D721Med (cell line): ENCODE measurements at regions not wholly inside any gene's neighbourhood (a gene's known extent, or its start where the extent isn't known, plus 50 kb on each side); places are given as distances from the start of the nearest gene placed in this dataset.

Experiments used
- DNase-seq: peaks from one replicate; pipeline ENCODE4 v3.0.0; 2011; ENCODE audit warnings: low spot score; ENCODE audit not compliant: insufficient read length
- FAIRE-seq: peaks from 2 replicates; lab custom pipeline; 2011; peaks lifted over from hg19 to GRCh38; lab: Jason Lieb, UNC
- CTCF ChIP-seq: IDR thresholded peaks from 2 replicates; pipeline ENCODE4 v1.5.1; 2012; ENCODE audit warnings: mild to moderate bottlenecking, control low read depth; ENCODE audit not compliant: insufficient read depth; ENCODE audit errors: missing control alignments

DNA sequence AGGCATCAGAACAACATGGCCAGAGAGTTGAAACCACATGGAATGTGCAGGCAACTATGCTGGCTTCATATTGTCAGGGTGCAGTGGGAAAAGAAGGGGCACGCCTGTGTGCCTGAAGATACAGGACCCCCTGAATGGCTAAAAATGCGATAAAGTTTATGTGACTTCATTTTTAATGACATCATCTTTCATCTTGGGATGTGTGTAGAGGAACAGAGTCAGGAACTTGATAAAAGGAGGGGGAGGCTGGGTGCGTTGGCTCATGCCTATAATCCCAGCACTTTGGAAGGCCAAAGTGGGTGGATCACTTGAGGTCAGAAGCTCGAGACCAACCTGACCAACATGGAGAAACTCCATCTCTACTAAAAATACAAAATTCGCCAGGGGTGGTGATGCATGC lies 872.6 kb downstream of the TDRD15 start:
- TF ChIP-seq CTCF = no peak
- FAIRE-seq (no peak), DNase-seq (no peak)

GRCh38 chr2:21999522-21999921 lies 875.8 kb downstream of the TDRD15 start:
- FAIRE-seq = no peak
- TF ChIP-seq CTCF = no peak
- no peak for DNase-seq

DNA sequence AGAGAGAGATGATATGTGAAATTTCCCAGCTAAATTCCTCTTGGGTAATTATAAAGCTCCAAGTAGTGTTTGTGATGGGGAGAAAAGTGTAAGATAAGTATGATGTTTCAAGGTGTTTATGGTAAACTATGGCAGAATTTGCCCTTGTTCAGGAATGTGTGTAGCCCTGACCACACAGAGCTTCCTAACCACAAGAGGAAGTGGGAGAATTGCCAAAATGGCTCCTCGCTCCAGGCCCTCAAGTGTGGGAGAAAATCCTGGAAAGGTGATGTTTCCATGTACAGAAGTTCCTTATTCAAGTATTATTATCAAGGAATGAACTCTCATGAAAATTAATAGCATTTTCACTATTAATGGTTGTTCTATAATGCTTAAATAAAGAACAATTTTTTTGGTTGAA lies 878.3 kb downstream of the TDRD15 start:
- TF ChIP-seq CTCF = no peak
- DNase-seq (no peak), FAIRE-seq (no peak)

DNA sequence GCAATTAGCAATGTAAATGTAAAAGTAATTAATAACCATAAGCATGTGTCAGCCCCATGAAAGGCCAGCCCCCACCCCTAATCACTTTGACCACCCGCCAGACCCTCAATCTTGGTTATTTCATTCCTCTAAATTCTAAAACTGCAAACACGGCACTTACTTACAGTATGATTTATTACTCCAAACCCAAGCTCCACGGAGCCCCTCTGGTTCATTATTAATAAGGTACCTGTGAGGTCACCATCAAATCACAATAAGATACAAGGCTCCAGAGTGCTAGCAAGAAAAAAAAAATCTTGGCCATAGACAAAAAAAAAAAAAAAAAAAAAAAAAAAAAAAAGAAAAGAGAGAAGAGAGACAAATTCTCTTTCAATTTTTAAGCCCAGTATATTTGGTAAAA lies 879.5 kb downstream of the TDRD15 start:
- DNase-seq = no peak
- TF ChIP-seq CTCF = no peak
- no peak for FAIRE-seq

- FAIRE-seq (no peak), DNase-seq (no peak)
- no peak for TF ChIP-seq CTCF
Observed at GRCh38 chr2:22011048-22011447, 887.3 kb downstream of the TDRD15 start.

- no peak for TF ChIP-seq CTCF
- FAIRE-seq (no peak), DNase-seq (no peak)
Observed at GRCh38 chr2:22020091-22020742, 896.4 kb downstream of the TDRD15 start.

- no peak for DNase-seq
- TF ChIP-seq CTCF = no peak
- no peak for FAIRE-seq
Observed at GRCh38 chr2:22027345-22028005, 903.7 kb downstream of the TDRD15 start.
